ENCODE measurements at regions not wholly inside any gene's neighbourhood (a gene's known extent, or its start where the extent isn't known, plus 50 kb on each side); places are given as distances from the start of the nearest gene placed in this dataset.

- no peak for DNase-seq (ENCODE audit: low read depth, low spot score)
- H3K4me3 ChIP-seq (ENCODE audit: low read depth, low read length), result no peak overlapping the region
- in situ Hi-C loops (cut with HindIII; ENCODE audit: low sequenced_read_pairs), result no loop called here
- no peak for TF ChIP-seq CTCF (IDR thresholded peaks at IDR 0.05; ENCODE audit: low read depth, low read length)
Measured at GRCh38 chr10:6823770-6824169, 243.7 kb upstream of the PRKCQ start.

- H3K4me3 ChIP-seq (ENCODE audit: low read depth, low read length), result no peak overlapping the region
- TF ChIP-seq CTCF (IDR thresholded peaks at IDR 0.05; ENCODE audit: low read depth, low read length), result no peak
- no peak for DNase-seq (ENCODE audit: low read depth, low spot score)
- in situ Hi-C loops (cut with HindIII; ENCODE audit: low sequenced_read_pairs), result no loop called here
Measured at GRCh38 chr10:6819301-6819700, 239.2 kb upstream of the PRKCQ start.

GRCh38 chr10:6817770-6818169, 237.7 kb upstream of the PRKCQ start:
- in situ Hi-C loops (cut with HindIII; ENCODE audit: low sequenced_read_pairs), result no loop called here
- DNase-seq (ENCODE audit: low read depth, low spot score), result no peak
- no peak overlapping the region for H3K4me3 ChIP-seq (ENCODE audit: low read depth, low read length)
- TF ChIP-seq CTCF (IDR thresholded peaks at IDR 0.05; ENCODE audit: low read depth, low read length), result no peak

- in situ Hi-C loops (cut with HindIII; ENCODE audit: low sequenced_read_pairs), result no loop called here
- TF ChIP-seq CTCF (IDR thresholded peaks at IDR 0.05; ENCODE audit: low read depth, low read length), result no peak
- H3K4me3 ChIP-seq (ENCODE audit: low read depth, low read length), result no peak overlapping the region
- DNase-seq (ENCODE audit: low read depth, low spot score), result no peak
Measured at GRCh38 chr10:6815346-6815745, 235.3 kb upstream of the PRKCQ start.

- no peak overlapping the region for H3K4me3 ChIP-seq (ENCODE audit: low read depth, low read length)
- DNase-seq (ENCODE audit: low read depth, low spot score), result no peak
- in situ Hi-C loops (cut with HindIII; ENCODE audit: low sequenced_read_pairs), result no loop called here
- no peak for TF ChIP-seq CTCF (IDR thresholded peaks at IDR 0.05; ENCODE audit: low read depth, low read length)
Measured at GRCh38 chr10:6813856-6814255, 233.8 kb upstream of the PRKCQ start.

- no peak for DNase-seq (ENCODE audit: low read depth, low spot score)
- TF ChIP-seq CTCF (IDR thresholded peaks at IDR 0.05; ENCODE audit: low read depth, low read length), result no peak
- H3K4me3 ChIP-seq (ENCODE audit: low read depth, low read length), result no peak overlapping the region
- in situ Hi-C loops (cut with HindIII; ENCODE audit: low sequenced_read_pairs), result no loop called here
Measured at GRCh38 chr10:6813306-6813705, 233.2 kb upstream of the PRKCQ start.

GRCh38 chr10:6811153-6811552, 231.1 kb upstream of the PRKCQ start:
- H3K4me3 ChIP-seq (ENCODE audit: low read depth, low read length), result no peak overlapping the region
- in situ Hi-C loops (cut with HindIII; ENCODE audit: low sequenced_read_pairs), result no loop called here
- no peak for TF ChIP-seq CTCF (IDR thresholded peaks at IDR 0.05; ENCODE audit: low read depth, low read length)

More at GRCh38 chr10:6811153-6811552, 231.1 kb upstream of the PRKCQ start:
- DNase-seq (ENCODE audit: low read depth, low spot score), result no peak

Data from astrocyte of the spinal cord (primary cell).